A673 (cell line): ENCODE measurements at regions not wholly inside any gene's neighbourhood (a gene's known extent, or its start where the extent isn't known, plus 50 kb on each side); places are given as distances from the start of the nearest gene placed in this dataset.

Experiments used
- BruUV-seq: library from RNA; stranded (reverse); fragments of 400-500 nt; replicated peaks from 2 replicates; lab custom pipeline; 2021; lab: Mats Ljungman, UMichigan
- CTCF ChIA-PET: fragments of 300-600 bp; sonication (Branson Sonifier 250); formaldehyde crosslinking; loops from one replicate; lab custom pipeline; 2022; ENCODE audit warnings: antibody characterized with exemption; lab: Charles Lee
- POLR2A ChIA-PET: fragments of 300-600 bp; sonication (Branson Sonifier 250); formaldehyde crosslinking; loops from one replicate; lab custom pipeline; 2022; ENCODE audit warnings: antibody characterized with exemption; ENCODE audit not compliant: low non-redundant PET; lab: Charles Lee
- DNase-seq: peaks from one replicate; pipeline ENCODE4 v3.0.0-alpha.2; 2015; ENCODE audit warnings: low spot score
- H3K27ac ChIP-seq: fragments of 200-600 bp; sonication (generic); 2 replicates; pipeline ENCODE4 v1.5.1; 2016; ENCODE audit warnings: mixed run types, low read depth, mild to moderate bottlenecking, mixed read lengths, antibody characterized with exemption, low read length; ENCODE audit not compliant: poor library complexity, severe bottlenecking
- H3K27me3 ChIP-seq: fragments of 200-600 bp; sonication (generic); replicated peaks from 2 replicates; pipeline ENCODE4 v1.6.1; 2017; ENCODE audit warnings: mixed run types, low read depth, mild to moderate bottlenecking, mixed read lengths, antibody characterized with exemption, low read length; ENCODE audit not compliant: insufficient read depth, poor library complexity
- H3K36me3 ChIP-seq: fragments of 200-600 bp; sonication (generic); 2 replicates; pipeline ENCODE4 v1.6.1; 2016; ENCODE audit warnings: mixed run types, mild to moderate bottlenecking, mixed read lengths, antibody characterized with exemption, low read length; ENCODE audit not compliant: insufficient read depth, poor library complexity, severe bottlenecking
- H3K4me1 ChIP-seq: fragments of 200-600 bp; sonication (generic); 2 replicates; pipeline ENCODE4 v1.6.1; 2017; ENCODE audit warnings: mixed run types, mild to moderate bottlenecking, mixed read lengths, antibody characterized with exemption, low read length; ENCODE audit not compliant: insufficient read depth, poor library complexity, severe bottlenecking
- H3K4me3 ChIP-seq: fragments of 200-600 bp; sonication (generic); 2 replicates; pipeline ENCODE4 v1.5.1; 2016; ENCODE audit warnings: low read depth, mixed run types, mild to moderate bottlenecking, mixed read lengths, low read length; ENCODE audit not compliant: poor library complexity, severe bottlenecking
- H3K9me3 ChIP-seq: fragments of 200-600 bp; sonication (generic); 2 replicates; pipeline ENCODE4 v1.6.1; 2016; ENCODE audit warnings: mixed run types, low read depth, mild to moderate bottlenecking, mixed read lengths, antibody characterized with exemption, low read length; ENCODE audit not compliant: poor library complexity, severe bottlenecking
- EZH2 ChIP-seq: fragments of 200-600 bp; sonication (generic); IDR thresholded peaks from 2 replicates; pipeline ENCODE4 v1.6.1; 2017; ENCODE audit warnings: borderline replicate concordance, low read depth, mild to moderate bottlenecking, mixed read lengths, antibody characterized with exemption, low read length; ENCODE audit not compliant: poor library complexity, severe bottlenecking
- intact Hi-C: fragments of 100-400 bp; cut with micrococcal nuclease; formaldehyde crosslinking; loops from one replicate; pipeline ENCODE4 v1.10.0; 2022; ENCODE audit not compliant: unreplicated experiment
- TF ChIP-seq, protein P1 (sequence below): fragments of 300-800, 200-600 bp; sonication (generic); conservative IDR thresholded peaks from 2 replicates; pipeline ENCODE4 v1.5.1; 2017; ENCODE audit warnings: low read depth, mild to moderate bottlenecking, antibody characterized with exemption, low read length, moderate library complexity, mixed read lengths

DNA sequence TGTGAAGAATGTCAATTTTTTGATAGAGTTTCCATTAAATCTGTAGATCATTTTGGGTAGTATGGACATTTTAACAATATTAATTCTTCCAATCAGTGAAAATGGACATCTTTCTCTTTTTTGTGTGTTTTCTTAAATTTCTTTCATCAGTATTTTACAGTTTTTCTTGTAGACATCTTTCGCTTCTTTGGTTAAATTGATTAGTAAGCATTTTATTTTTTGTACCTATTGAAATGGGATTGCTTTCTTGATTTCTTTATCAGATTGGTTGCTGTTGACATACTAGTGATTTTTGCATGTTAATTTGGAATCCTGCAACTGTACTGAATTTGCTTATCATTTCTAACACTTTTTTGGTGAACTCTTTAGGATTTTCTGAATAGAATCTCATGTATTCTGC lies 683.2 kb upstream of the NCAM2 start:
- no peak overlapping the region for H3K4me3 ChIP-seq
- BruUV-seq: no TSS peak
- POLR2A ChIA-PET: no interaction called here
- H3K27me3 ChIP-seq: no peaks in the 10 kb centered on the region
- CTCF ChIA-PET: no interaction called here
- no peak for TF ChIP-seq EZH2
- TF ChIP-seq, protein P1, sequence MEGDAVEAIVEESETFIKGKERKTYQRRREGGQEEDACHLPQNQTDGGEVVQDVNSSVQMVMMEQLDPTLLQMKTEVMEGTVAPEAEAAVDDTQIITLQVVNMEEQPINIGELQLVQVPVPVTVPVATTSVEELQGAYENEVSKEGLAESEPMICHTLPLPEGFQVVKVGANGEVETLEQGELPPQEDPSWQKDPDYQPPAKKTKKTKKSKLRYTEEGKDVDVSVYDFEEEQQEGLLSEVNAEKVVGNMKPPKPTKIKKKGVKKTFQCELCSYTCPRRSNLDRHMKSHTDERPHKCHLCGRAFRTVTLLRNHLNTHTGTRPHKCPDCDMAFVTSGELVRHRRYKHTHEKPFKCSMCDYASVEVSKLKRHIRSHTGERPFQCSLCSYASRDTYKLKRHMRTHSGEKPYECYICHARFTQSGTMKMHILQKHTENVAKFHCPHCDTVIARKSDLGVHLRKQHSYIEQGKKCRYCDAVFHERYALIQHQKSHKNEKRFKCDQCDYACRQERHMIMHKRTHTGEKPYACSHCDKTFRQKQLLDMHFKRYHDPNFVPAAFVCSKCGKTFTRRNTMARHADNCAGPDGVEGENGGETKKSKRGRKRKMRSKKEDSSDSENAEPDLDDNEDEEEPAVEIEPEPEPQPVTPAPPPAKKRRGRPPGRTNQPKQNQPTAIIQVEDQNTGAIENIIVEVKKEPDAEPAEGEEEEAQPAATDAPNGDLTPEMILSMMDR: no peak
- intact Hi-C loops: no loop called here
- DNase-seq: no peak
- H3K36me3 ChIP-seq: no peaks in the 10 kb centered on the region
- no peaks in the 10 kb centered on the region for H3K4me1 ChIP-seq
- no peak overlapping the region for H3K27ac ChIP-seq
- peaks cover 16% of the 10 kb centered on the region for H3K9me3 ChIP-seq

DNA sequence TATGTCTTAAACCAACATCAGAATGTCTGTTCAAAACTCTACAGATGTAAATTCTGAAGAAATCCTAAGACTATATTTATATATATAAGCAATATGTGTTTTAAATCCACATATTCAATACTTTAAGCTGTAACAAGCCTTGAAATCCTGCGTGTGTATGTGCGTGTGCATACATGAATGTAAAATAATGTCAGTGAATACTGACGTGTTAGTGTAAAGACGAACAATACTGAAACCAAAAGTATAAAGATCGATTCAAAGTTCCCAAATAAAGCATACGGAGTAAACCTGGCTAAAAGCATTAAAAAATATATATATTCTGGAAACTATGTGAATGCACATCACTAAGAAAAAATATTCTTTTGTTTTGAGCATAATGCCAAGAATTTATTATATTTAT lies 668.6 kb upstream of the NCAM2 start:
- TF ChIP-seq EZH2: no peak
- TF ChIP-seq, protein P1: no peak
- POLR2A ChIA-PET: no interaction called here
- BruUV-seq: no TSS peak
- intact Hi-C loops: no loop called here
- CTCF ChIA-PET: no interaction called here
- H3K27me3 ChIP-seq: no peaks in the 10 kb centered on the region
- DNase-seq: no peak
- peaks cover 13% of the 10 kb centered on the region for H3K9me3 ChIP-seq
- no peaks in the 10 kb centered on the region for H3K4me1 ChIP-seq
- no peaks in the 10 kb centered on the region for H3K36me3 ChIP-seq
- no peak overlapping the region for H3K27ac ChIP-seq
- no peak overlapping the region for H3K4me3 ChIP-seq

DNA sequence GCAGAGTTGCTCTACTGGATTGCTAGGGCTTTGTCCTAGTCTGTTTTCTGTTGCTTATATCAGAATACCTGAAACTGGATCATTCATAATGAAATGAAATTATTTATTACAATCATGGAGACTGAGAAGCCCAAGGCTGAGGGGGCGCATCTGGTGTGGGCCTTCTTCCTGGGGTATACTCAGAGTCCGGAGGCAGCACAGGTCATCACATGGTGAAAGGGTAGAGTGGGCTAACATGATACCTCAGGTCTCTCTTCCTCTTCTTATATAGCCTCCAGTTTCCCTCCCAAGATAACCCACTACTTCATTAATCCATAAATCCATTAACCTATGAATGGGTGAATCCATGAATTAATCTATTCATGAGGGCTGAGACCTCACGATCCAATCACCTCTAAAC lies 667.6 kb upstream of the NCAM2 start:
- ChIA-PET CTCF (no interaction called here), POLR2A (no interaction called here)
- no peak overlapping the region for H3K27ac ChIP-seq
- no peak for DNase-seq
- no peak overlapping the region for H3K4me3 ChIP-seq
- intact Hi-C loops: no loop called here
- BruUV-seq: no TSS peak
- H3K27me3 ChIP-seq: no peaks in the 10 kb centered on the region
- no peaks in the 10 kb centered on the region for H3K36me3 ChIP-seq
- no peak for TF ChIP-seq EZH2
- TF ChIP-seq, protein P1: no peak
- H3K9me3 ChIP-seq: peaks cover 9% of the 10 kb centered on the region
- no peaks in the 10 kb centered on the region for H3K4me1 ChIP-seq
